CD14-positive monocyte (primary cell): ENCODE measurements at regions not wholly inside any gene's neighbourhood (a gene's known extent, or its start where the extent isn't known, plus 50 kb on each side); places are given as distances from the start of the nearest gene placed in this dataset.

Source experiments
- DNase-seq, 3 donors: peaks; one replicate each; pipeline ENCODE4 v3.0.0-alpha.2; 2011 to 2022
- H2AFZ ChIP-seq: 2 replicates; pipeline ENCODE4 v1.6.0; 2012; ENCODE audit warnings: mild to moderate bottlenecking, low read depth, low read length, inconsistent platforms; ENCODE audit not compliant: insufficient read depth, poor library complexity, severe bottlenecking
- H3K27ac ChIP-seq, 2 donors: 1 replicate in 1 of 2; 2 replicates in 1 of 2; pipeline ENCODE4 v1.5.1; 2012 to 2013; ENCODE audit warnings: low read length in 2 of 2, control low read depth in 1 of 2, inconsistent platforms in 1 of 2, low read depth in 1 of 2, mild to moderate bottlenecking in 1 of 2
- H3K27me3 ChIP-seq, 2 donors: one replicate each; pipeline versions ENCODE4 v1.6.0 to v1.6.1; 2011 to 2013; ENCODE audit warnings: low read length in 2 of 2; ENCODE audit not compliant: control insufficient read depth in 2 of 2, insufficient read depth in 2 of 2
- H3K36me3 ChIP-seq, 2 donors: replicated peaks in 1 of 2; 1 replicate in 1 of 2; 2 replicates in 1 of 2; pipeline versions ENCODE4 v1.5.1 to v1.6.1; 2012 to 2013; ENCODE audit warnings: low read length in 2 of 2, control low read depth in 1 of 2, inconsistent platforms in 1 of 2, mild to moderate bottlenecking in 1 of 2; ENCODE audit not compliant: insufficient read depth in 2 of 2, control insufficient read depth in 1 of 2
- H3K4me1 ChIP-seq, 2 donors: 1 replicate in 1 of 2; 2 replicates in 1 of 2; pipeline versions ENCODE4 v1.5.1 to v1.6.1; 2012 to 2013; ENCODE audit warnings: low read length in 2 of 2, control low read depth in 1 of 2, inconsistent platforms in 1 of 2, mild to moderate bottlenecking in 1 of 2, moderate library complexity in 1 of 2; ENCODE audit not compliant: insufficient read depth in 2 of 2, control insufficient read depth in 1 of 2
- H3K4me2 ChIP-seq: replicated peaks from 2 replicates; pipeline ENCODE3; 2012; ENCODE audit warnings: low read length, moderate library complexity, mild to moderate bottlenecking; ENCODE audit not compliant: poor library complexity, severe bottlenecking; ENCODE audit errors: extremely low read depth
- H3K4me3 ChIP-seq, 3 experiments: fragments of 200-600 bp in 1 of 3; sonication (generic) in 1 of 3; replicated peaks in 1 of 3; 1 replicate in 2 of 3; 2 replicates in 1 of 3; pipeline ENCODE4 v1.5.1; 2011 to 2013; ENCODE audit warnings: low read length in 3 of 3, mild to moderate bottlenecking in 3 of 3, control low read depth in 2 of 3, low read depth in 2 of 3, inconsistent platforms in 1 of 3, moderate library complexity in 1 of 3
- H3K79me2 ChIP-seq: 2 replicates; pipeline ENCODE4 v1.6.0; 2012; ENCODE audit warnings: mild to moderate bottlenecking, control low read depth, inconsistent platforms, low read length, moderate library complexity; ENCODE audit not compliant: insufficient read depth
- H3K9ac ChIP-seq: 2 replicates; pipeline ENCODE4 v1.6.0; 2017; ENCODE audit warnings: low read length, mild to moderate bottlenecking; ENCODE audit not compliant: insufficient read depth, poor library complexity, severe bottlenecking
- H3K9me3 ChIP-seq, 2 donors: replicated peaks in 1 of 2; 1 replicate in 1 of 2; 2 replicates in 1 of 2; pipeline versions ENCODE4 v1.5.1 to v1.6.1; 2012 to 2013; ENCODE audit warnings: low read length in 2 of 2, control low read depth in 1 of 2; ENCODE audit not compliant: control insufficient read depth in 1 of 2, insufficient read depth in 1 of 2
- H4K20me1 ChIP-seq: 2 replicates; pipeline ENCODE4 v1.6.0; 2012; ENCODE audit warnings: mild to moderate bottlenecking, low read length, control low read depth, moderate library complexity; ENCODE audit not compliant: insufficient read depth
- H3K27ac Mint-ChIP-seq, 7 donors: one replicate each; pipeline ENCODE4 v1.8.0; 2020; ENCODE audit warnings: mild to moderate bottlenecking in 7 of 7, mixed read lengths in 7 of 7, moderate library complexity in 6 of 7, inconsistent platforms in 2 of 7
- H3K27me3 Mint-ChIP-seq, 3 donors: one replicate each; pipeline ENCODE4 v1.8.0; 2021 to 2022; ENCODE audit warnings: low read depth in 3 of 3, mild to moderate bottlenecking in 3 of 3, mixed read lengths in 3 of 3, moderate library complexity in 3 of 3, inconsistent platforms in 1 of 3
- H3K36me3 Mint-ChIP-seq, 2 donors: one replicate each; pipeline ENCODE4 v1.8.0; 2020; ENCODE audit warnings: mixed read lengths in 2 of 2, inconsistent platforms in 1 of 2, mild to moderate bottlenecking in 1 of 2
- H3K4me1 Mint-ChIP-seq: one replicate; pipeline ENCODE4 v1.8.0; 2020; ENCODE audit warnings: mild to moderate bottlenecking, mixed read lengths
- H3K4me3 Mint-ChIP-seq, 2 donors: one replicate each; pipeline ENCODE4 v1.8.0; 2020; ENCODE audit warnings: mild to moderate bottlenecking in 2 of 2, mixed read lengths in 2 of 2, moderate library complexity in 1 of 2
- H3K9me3 Mint-ChIP-seq, 7 donors: one replicate each; pipeline ENCODE4 v1.8.0; 2020 to 2022; ENCODE audit warnings: mixed read lengths in 7 of 7, mild to moderate bottlenecking in 6 of 7, moderate library complexity in 6 of 7, inconsistent platforms in 2 of 7
- WGBS: methylation state at CpG from one replicate; pipeline ENCODE4 v1.1.5; 2013; ENCODE audit warnings: missing lambda C conversion rate; ENCODE audit not compliant: insufficient coverage; 5-methylcytosine and 5-hydroxymethylcytosine counted together
- intact Hi-C, 2 donors: fragments of 100-400 bp; cut with micrococcal nuclease; formaldehyde crosslinking; loops; one replicate each; pipeline versions ENCODE4 v1.15.0 to v1.15.1; 2023
- TF ChIP-seq, protein P1 (sequence below): fragments of 200-600 bp; IDR thresholded peaks from one replicate; pipeline ENCODE4 v1.8.0; 2022; ENCODE audit warnings: antibody characterized with exemption, mild to moderate bottlenecking

DNA sequence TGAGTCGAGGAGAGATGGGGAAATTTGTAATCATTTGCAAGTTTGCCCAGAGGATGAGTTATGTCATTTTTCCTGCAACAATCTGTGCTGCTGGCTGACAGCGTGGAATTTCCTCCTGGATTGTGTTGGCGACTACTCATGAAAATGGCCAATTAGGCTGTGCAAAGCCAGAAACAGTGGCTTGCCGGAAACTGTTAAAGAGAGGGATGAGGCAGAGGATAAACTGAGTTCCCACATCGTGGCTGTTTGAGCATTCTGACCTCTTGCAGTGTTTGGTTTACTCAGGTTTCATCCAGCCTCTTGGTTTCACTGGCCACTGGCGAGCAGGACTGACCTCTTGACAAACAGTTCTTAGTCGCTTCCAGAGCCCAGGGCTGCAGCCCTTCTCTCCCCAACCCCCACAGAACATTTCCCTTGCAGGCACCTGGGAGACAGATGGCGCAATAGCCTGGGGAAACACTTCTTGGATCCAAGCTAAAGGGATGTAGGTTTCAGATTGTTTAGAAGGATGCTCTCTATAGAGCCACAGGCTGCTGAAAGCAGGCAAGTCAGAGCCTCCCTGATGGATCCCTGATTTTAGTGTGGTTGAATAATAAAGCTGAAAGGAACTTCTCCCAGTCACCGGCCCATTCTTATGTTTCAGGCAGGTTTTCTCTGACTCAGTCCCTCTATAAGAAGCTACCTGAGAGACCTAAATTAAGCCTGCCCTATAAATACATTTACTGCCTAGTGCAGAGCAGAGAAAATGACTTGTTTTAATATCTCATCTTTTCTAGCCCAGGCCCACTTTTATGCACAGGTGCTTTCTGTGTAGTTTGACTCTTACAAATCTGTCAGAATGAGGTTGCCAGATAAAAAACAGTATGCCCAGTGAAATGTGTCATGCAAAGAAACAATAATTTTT is 92.8 kb upstream of the UBE2E1 start:
- no peaks in the 10 kb centered on the region for H3K27me3 ChIP-seq
- WGBS: 87% methylated on average over 3 of the region's 9 CpGs
- H3K4me3 ChIP-seq: no peak overlapping the region
- Mint-ChIP-seq H3K4me1 (no peaks in the 10 kb centered on the region), H3K4me3 (no peak overlapping the region), H3K36me3 (no peaks in the 10 kb centered on the region), H3K9me3 (peaks cover 0 to 10% (median 3%) of the 10 kb centered on the region in 7 donors), H3K27me3 (peaks cover 4 to 5% (median 5%) of the 10 kb centered on the region in 3 donors), H3K27ac (no peak overlapping the region)
- no peak overlapping the region for H3K4me2 ChIP-seq
- no peaks in the 10 kb centered on the region for H3K36me3 ChIP-seq
- DNase-seq: no peak
- H4K20me1 ChIP-seq: no peaks in the 10 kb centered on the region
- TF ChIP-seq, protein P1, sequence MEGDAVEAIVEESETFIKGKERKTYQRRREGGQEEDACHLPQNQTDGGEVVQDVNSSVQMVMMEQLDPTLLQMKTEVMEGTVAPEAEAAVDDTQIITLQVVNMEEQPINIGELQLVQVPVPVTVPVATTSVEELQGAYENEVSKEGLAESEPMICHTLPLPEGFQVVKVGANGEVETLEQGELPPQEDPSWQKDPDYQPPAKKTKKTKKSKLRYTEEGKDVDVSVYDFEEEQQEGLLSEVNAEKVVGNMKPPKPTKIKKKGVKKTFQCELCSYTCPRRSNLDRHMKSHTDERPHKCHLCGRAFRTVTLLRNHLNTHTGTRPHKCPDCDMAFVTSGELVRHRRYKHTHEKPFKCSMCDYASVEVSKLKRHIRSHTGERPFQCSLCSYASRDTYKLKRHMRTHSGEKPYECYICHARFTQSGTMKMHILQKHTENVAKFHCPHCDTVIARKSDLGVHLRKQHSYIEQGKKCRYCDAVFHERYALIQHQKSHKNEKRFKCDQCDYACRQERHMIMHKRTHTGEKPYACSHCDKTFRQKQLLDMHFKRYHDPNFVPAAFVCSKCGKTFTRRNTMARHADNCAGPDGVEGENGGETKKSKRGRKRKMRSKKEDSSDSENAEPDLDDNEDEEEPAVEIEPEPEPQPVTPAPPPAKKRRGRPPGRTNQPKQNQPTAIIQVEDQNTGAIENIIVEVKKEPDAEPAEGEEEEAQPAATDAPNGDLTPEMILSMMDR: no peak
- H3K27ac ChIP-seq: no peak overlapping the region
- no peaks in the 10 kb centered on the region for H3K9me3 ChIP-seq
- no peak overlapping the region for H2AFZ ChIP-seq
- intact Hi-C loops: no loop called here
- no peaks in the 10 kb centered on the region for H3K4me1 ChIP-seq
- no peaks in the 10 kb centered on the region for H3K79me2 ChIP-seq
- H3K9ac ChIP-seq: no peak overlapping the region

DNA sequence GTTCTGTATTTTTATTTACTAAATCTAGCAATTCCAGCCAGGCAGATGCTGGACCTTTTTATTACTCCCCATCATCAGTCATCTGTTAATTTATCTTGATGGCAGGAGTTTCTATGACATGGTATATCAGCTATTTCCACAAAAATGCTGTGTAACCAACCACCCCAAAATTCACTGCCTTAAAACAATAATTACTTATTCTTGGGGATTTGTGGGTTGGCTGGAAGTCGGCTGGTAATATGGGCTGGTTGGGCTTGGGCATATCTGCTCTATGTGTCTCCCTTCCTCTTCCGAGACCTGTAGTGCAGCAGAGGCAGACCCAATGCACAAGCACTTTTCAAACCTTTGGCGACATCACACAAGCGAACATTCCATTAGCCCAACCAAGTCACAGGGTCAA is 92.1 kb upstream of the UBE2E1 start:
- Histone ChIP-seq H3K4me1 (no peaks in the 10 kb centered on the region), H3K9me3 (no peaks in the 10 kb centered on the region), H3K27ac (no peak overlapping the region), H3K27me3 (no peaks in the 10 kb centered on the region), H3K9ac (no peak overlapping the region), H3K79me2 (no peaks in the 10 kb centered on the region), H4K20me1 (no peaks in the 10 kb centered on the region), H3K4me2 (no peak overlapping the region), H3K36me3 (no peaks in the 10 kb centered on the region), H3K4me3 (no peak overlapping the region), H2AFZ (no peak overlapping the region)
- DNase-seq: no peak
- H3K4me3 Mint-ChIP-seq: no peak overlapping the region
- WGBS: 90% methylated on average over 2 of the region's 4 CpGs
- H3K27me3 Mint-ChIP-seq: peaks cover 4 to 5% (median 5%) of the 10 kb centered on the region in 3 donors
- H3K36me3 Mint-ChIP-seq: no peaks in the 10 kb centered on the region
- H3K4me1 Mint-ChIP-seq: no peaks in the 10 kb centered on the region
- peaks cover 0 to 10% (median 3%) of the 10 kb centered on the region in 7 donors for H3K9me3 Mint-ChIP-seq
- H3K27ac Mint-ChIP-seq: no peak overlapping the region
- intact Hi-C loops: no loop called here
- TF ChIP-seq, protein P1: no peak
